ENCODE measurements at regions not wholly inside any gene's neighbourhood (a gene's known extent, or its start where the extent isn't known, plus 50 kb on each side); places are given as distances from the start of the nearest gene placed in this dataset.
A peak's percentile ranks its signal among the peaks of the same experiment; 100 is the strongest.

GRCh38 chr5:117095346-117096332 lies 521.0 kb upstream of the SEMA6A start:
- no peak for DNase-seq
- TF ChIP-seq GATA1 (IDR thresholded peaks at IDR 0.05; ENCODE audit: low read depth, low read length) (no peak), POLR2A (IDR thresholded peaks at IDR 0.05; ENCODE audit: low read length) (no peak)

GRCh38 chr5:117094114-117094815 lies 519.6 kb upstream of the SEMA6A start:
- TF ChIP-seq POLR2A (IDR thresholded peaks at IDR 0.05; ENCODE audit: low read length) (no peak), GATA1 (IDR thresholded peaks at IDR 0.05; ENCODE audit: low read depth, low read length) (no peak)
- no peak for DNase-seq

- no peak for TF ChIP-seq POLR2A (IDR thresholded peaks at IDR 0.05; ENCODE audit: low read length)
- TF ChIP-seq GATA1 (IDR thresholded peaks at IDR 0.05; ENCODE audit: low read depth, low read length): no peak
Observed at GRCh38 chr5:117093653-117094052, 519.0 kb upstream of the SEMA6A start.

GRCh38 chr5:117089001-117089400 lies 514.4 kb upstream of the SEMA6A start:
- no peak for DNase-seq
- TF ChIP-seq POLR2A (IDR thresholded peaks at IDR 0.05; ENCODE audit: low read length) (no peak), GATA1 (IDR thresholded peaks at IDR 0.05; ENCODE audit: low read depth, low read length) (no peak)

More at GRCh38 chr5:117093653-117094052, 519.0 kb upstream of the SEMA6A start:
- no peak for DNase-seq

GRCh38 chr5:117088176-117088575 lies 513.6 kb upstream of the SEMA6A start:
- no peak for TF ChIP-seq GATA1 (IDR thresholded peaks at IDR 0.05; ENCODE audit: low read depth, low read length)
- no peak for TF ChIP-seq POLR2A (IDR thresholded peaks at IDR 0.05; ENCODE audit: low read length)

GRCh38 chr5:117084067-117084466 lies 509.4 kb upstream of the SEMA6A start:
- TF ChIP-seq POLR2A (IDR thresholded peaks at IDR 0.05; ENCODE audit: low read length) (no peak), GATA1 (IDR thresholded peaks at IDR 0.05; ENCODE audit: low read depth, low read length) (no peak)
- DNase-seq: no peak

More at GRCh38 chr5:117088176-117088575, 513.6 kb upstream of the SEMA6A start:
- DNase-seq: no peak

- no peak for DNase-seq
Observed at GRCh38 chr5:117082977-117083376, 508.4 kb upstream of the SEMA6A start.

GRCh38 chr5:117077142-117077541 lies 502.5 kb upstream of the SEMA6A start:
- DNase-seq: peak in 1 of 2 experiments; percentile 3
- TF ChIP-seq POLR2A (IDR thresholded peaks at IDR 0.05; ENCODE audit: low read length) (no peak), GATA1 (IDR thresholded peaks at IDR 0.05; ENCODE audit: low read depth, low read length) (no peak)

More at GRCh38 chr5:117082977-117083376, 508.4 kb upstream of the SEMA6A start:
- TF ChIP-seq POLR2A (IDR thresholded peaks at IDR 0.05; ENCODE audit: low read length) (no peak), GATA1 (IDR thresholded peaks at IDR 0.05; ENCODE audit: low read depth, low read length) (no peak)

GRCh38 chr5:117072439-117072838 lies 497.8 kb upstream of the SEMA6A start:
- no peak for DNase-seq
- TF ChIP-seq GATA1 (IDR thresholded peaks at IDR 0.05; ENCODE audit: low read depth, low read length) (no peak), POLR2A (IDR thresholded peaks at IDR 0.05; ENCODE audit: low read length) (no peak)

GRCh38 chr5:117065800-117066199 lies 491.2 kb upstream of the SEMA6A start:
- TF ChIP-seq GATA1 (IDR thresholded peaks at IDR 0.05; ENCODE audit: low read depth, low read length) (no peak), POLR2A (IDR thresholded peaks at IDR 0.05; ENCODE audit: low read length) (no peak)
- no peak for DNase-seq

GRCh38 chr5:117065161-117065560 lies 490.5 kb upstream of the SEMA6A start:
- DNase-seq: no peak
- no peak for TF ChIP-seq GATA1 (IDR thresholded peaks at IDR 0.05; ENCODE audit: low read depth, low read length)
- TF ChIP-seq POLR2A (IDR thresholded peaks at IDR 0.05; ENCODE audit: low read length): no peak

- no peak for TF ChIP-seq POLR2A (IDR thresholded peaks at IDR 0.05; ENCODE audit: low read length)
- no peak for DNase-seq
Observed at GRCh38 chr5:117060099-117060498, 485.5 kb upstream of the SEMA6A start.

GRCh38 chr5:117058740-117059139 lies 484.1 kb upstream of the SEMA6A start:
- DNase-seq: no peak
- TF ChIP-seq POLR2A (IDR thresholded peaks at IDR 0.05; ENCODE audit: low read length) (no peak), GATA1 (IDR thresholded peaks at IDR 0.05; ENCODE audit: low read depth, low read length) (no peak)

- no peak for DNase-seq
- TF ChIP-seq POLR2A (IDR thresholded peaks at IDR 0.05; ENCODE audit: low read length) (no peak), GATA1 (IDR thresholded peaks at IDR 0.05; ENCODE audit: low read depth, low read length) (no peak)
Observed at GRCh38 chr5:117055517-117055916, 480.9 kb upstream of the SEMA6A start.
